ENCODE measurements at regions not wholly inside any gene's neighbourhood (a gene's known extent, or its start where the extent isn't known, plus 50 kb on each side); places are given as distances from the start of the nearest gene placed in this dataset.

DNA sequence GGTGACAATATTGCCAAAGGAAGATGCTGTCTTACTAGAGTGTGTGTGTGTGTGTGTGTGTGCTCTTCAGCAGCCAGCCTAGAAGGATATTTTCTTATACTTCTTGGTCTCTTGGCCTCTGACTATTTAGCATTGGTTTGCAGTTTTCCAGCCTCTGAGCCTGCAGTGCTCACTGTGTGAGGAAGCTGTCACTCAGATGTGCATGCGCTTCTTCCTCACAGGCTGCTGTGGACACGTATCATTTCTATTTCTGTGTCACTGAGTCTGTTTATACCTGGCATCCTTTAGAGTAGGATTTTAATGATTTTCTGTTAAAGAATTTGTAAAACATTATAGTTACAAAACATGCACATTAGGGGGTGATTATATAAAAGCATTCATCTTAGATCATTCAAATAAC, 83.3 kb downstream of the ALDH8A1 start:
- no peak for DNase-seq (ENCODE audit: low read depth in 4 of 4, low spot score in 3 of 4)

DNA sequence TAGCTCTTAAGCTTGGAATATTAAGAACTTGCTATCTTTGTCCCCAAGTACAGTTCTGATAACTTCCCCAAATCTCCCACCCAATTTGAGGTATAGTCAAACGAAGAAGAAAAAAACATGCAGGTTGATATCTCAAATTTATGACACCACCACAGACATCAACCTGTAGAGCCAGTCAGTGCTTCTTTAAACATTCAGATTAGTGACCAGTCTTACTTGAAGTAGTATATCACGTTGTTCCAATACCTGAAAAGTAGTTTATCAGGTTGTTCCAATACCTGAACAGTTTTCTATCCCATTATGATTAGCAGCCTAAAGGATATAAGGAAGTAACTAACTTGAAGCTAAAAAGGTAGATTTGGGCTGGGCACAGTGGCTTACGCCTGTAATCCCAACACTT, 85.3 kb downstream of the ALDH8A1 start:
- DNase-seq (ENCODE audit: low read depth in 4 of 4, low spot score in 3 of 4): no peak

DNA sequence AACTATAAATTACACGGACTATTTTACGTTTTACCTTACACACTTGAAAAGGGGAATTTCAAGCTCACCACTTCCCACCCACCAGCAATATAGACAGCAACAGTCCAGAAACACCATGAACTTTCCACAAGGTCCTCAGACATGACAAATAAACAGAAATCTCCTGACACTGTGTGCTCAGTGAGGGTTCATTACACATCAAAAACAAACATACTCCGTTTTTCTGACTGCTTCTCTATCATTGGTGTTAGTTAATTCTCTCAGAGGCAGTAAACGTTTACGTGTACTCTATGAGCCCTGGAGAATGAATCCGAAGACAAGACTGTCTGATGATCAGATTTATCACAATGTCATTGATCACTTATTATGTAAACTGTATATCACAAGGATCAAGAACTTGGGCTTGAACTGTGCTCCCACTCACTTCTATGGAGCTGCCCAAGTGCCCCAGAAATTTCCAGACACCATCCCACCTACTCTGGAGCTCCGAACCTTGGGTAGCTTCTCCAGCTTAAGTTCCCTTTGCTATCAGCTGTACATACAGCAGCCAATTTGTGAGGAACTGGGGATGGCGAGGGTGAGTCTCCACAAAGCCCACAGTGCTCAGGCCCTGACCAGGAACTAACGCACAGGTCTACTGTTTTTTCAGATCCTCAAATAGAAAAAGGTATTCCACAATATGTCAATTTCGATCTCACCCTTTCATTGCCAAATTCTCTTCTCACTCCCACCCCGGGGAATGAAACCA, 86.0 kb downstream of the ALDH8A1 start:
- no peak for DNase-seq (ENCODE audit: low read depth in 4 of 4, low spot score in 3 of 4)

DNA sequence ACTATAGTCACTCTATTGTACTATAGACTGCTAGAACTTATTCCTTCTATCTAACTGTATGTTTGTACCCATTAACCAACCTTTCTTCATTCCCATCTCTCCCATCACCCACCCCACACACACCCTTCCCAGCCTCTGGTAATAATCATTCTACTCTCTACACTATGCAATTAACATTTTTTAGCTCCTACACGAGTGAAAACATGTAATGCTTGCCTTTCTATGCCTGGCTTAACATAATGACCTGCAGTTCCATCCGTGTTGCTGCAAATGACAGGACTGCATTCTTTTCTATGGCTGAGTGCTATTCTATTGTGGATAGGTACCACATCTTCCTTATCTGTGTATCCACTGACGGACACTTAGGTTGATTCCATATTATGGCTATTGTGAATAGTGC, 95.5 kb downstream of the ALDH8A1 start:
- no peak for DNase-seq (ENCODE audit: low read depth in 4 of 4, low spot score in 3 of 4)

DNA sequence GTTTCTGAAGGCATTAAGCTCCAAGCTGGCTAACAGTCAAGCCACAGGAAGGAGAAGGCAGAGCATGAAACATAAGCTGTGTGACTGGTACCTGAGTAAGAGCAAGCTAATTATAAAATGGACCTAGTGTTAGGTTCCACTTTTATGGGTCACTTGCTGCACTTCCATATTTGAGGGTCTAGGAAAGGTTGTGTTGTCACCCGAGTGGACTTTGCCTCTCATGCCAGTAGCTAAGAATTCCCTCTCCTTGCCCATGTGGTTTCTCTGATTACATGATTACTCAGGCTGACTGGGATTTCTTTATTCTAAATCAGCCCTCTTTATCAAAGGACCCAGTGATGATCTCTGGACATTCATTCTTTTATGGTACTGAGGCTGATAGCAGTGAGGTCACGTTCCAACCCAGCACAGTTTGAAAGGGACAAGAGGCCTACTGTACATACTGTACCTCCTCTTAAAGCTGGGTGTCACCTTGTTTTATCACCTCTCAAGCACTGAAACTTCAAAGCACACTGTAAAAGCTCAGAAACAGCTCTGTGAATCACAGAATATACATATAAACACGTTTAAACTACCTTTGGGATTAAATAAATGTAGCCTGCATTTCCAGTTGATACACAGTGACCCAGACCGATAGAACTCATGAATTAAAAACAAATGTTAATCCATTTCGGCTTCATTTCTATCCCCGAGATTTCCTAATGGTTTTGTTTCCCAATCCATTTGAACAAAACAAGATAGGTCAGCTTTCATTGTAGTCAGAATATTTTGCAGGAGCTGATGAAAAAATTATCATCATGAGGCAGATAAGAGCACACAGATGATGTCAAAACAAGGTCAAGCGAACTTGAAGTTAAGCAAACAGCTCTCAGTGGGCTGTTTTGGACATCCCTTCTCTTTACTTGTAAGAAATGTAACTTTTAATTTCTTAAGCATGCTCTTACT, 96.5 kb downstream of the ALDH8A1 start:
- DNase-seq (ENCODE audit: low read depth in 4 of 4, low spot score in 3 of 4): no peak

DNA sequence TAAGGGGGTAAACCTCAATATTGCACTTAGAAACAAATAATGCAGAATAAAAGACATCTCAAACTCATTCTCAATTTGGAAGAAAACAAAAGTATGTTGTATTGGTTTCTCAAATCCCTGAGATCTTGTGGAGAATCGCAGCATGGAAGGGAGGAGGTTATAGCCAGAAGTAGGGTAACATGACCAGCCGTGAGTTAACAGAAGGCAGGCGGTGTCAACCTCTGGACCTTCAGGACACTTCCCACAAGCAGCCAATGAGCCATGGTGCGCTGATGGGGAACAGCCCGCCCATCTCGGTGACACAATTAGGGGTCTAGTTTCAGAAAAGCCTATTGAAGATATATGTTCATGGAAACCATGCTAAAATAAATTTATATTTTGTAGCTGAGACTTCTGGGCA, 98.4 kb downstream of the ALDH8A1 start:
- DNase-seq (ENCODE audit: low read depth in 4 of 4, low spot score in 3 of 4): no peak

DNA sequence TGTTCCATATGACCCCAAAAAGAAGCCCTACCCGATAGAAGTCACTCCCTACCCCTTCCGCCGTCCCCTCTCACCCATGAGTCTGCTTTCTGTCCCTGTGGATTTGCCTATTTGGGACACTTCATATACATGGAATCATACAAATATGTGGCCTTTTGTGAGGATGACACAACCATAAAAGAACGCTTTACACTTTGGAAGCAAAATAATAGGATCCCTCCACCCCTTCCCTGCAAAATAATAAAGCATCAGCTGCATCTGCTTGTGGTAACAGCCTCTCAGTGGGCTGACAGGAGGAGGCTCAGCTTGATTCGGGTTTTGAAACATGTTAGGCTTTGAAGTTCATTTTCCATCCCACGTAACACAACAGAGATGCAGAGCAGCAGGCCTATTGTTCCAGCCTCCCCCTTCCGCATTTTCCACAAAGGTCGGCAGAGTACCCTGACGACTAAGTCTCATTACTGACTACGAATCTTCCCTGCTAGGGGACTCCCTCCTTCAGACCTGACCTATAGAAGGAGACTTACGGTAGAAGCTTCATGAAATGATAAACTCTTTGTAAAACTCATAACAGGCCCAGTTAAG, 99.1 kb downstream of the ALDH8A1 start:
- no peak for DNase-seq (ENCODE audit: low read depth in 4 of 4, low spot score in 3 of 4)

DNA sequence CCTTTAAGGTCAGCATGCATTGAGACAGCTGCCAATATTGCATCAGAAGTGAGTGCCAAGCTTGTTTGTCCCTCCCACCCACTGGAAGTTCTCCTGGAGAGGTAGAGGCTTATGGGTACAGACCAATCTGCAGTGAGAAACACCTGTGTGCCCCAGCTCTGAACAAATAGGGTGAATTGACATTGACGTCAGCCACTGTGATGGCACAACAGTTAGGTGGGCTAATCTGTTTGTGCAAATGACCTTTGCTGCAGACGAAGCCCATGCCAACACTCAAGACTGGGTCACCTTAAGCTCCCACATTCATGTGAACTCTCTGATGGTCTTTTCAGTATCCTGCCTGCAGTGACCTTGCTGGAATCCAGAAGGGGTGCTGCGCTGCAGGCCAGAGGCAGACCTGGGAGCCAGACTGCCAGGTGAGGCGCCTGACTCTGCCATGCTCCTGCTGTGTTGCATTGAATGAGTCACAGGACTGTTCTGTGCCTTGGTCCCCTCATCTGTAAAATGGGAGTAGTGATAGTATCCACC, 99.9 kb downstream of the ALDH8A1 start:
- no peak for DNase-seq (ENCODE audit: low read depth in 4 of 4, low spot score in 3 of 4)

DNA sequence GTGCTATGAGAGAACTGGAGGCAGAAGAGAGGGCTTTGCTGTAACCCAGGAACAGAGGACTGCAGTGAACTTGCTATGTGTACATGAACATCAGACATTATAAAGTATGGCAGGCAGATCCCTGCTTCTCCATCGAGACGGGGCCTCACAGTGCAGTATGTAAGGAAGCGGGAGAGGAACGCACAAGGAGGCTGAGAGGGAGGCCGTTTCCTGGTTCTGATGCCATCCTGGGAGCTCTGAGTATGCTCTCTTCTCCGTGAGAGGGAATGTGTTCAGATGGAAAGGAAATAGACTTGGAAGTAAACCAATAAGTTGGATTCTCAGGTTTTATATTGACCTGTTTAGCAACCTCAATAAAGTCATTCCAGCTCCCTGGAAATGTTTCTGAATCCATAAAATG, 101.8 kb downstream of the ALDH8A1 start:
- no peak for DNase-seq (ENCODE audit: low read depth in 4 of 4, low spot score in 3 of 4)

DNA sequence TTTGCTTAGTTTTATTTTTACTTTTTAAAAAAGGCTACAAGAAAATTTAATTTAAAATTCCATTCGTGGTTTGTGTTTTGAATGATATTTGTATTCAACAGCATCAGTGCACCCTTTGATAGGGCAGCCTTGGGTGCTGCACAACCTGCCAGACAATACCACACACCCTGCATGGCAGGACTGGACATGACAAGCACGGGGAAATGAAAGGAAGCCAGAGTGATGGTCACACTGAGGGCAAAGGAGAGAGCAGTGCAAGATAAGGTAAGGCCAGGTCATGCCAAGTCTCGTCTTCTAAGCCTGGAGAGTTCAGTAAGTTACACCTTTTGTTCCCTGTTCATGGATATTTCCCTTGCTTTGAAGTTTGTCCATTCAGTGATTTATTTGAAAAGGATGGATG, 103.0 kb downstream of the ALDH8A1 start:
- no peak for DNase-seq (ENCODE audit: low read depth in 4 of 4, low spot score in 3 of 4)

DNA sequence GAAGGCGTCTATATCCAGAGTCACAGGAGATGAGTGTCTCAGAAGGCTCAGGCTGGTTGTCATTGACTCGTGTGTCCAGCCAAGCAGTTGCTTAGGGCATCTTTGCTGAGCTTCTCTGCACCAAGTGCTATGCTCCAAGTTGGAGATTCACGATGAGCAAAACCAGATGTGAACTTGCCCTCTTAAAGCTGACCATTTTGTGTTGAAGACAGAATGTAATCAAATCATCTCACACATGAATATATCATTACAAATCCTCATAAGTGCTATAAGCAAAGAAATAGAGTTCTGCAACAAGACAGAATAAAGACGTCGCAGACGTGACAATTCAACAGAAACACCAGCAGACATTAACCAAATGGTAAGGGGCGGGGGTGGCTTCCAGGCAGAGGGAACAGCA, 103.9 kb downstream of the ALDH8A1 start:
- DNase-seq (ENCODE audit: low read depth in 4 of 4, low spot score in 3 of 4): no peak

DNA sequence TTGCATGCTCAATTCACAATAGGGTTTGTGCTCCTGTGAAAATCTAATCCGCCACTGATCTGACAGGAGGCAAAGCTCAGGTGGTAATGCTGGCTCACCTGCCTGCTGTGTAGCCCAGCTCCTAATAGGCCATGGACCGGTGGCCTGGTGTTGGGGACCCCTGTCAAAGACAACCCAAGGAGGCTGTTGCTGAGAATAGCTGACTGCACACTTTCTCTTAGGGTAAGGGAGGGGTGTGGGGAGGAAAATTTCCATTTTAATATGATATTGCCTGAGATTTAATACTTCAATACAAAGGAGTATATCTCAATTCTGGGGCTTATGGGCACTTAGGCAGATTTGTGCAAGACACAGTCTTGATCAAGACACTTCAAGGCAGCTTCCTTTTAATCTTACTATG, 105.8 kb downstream of the ALDH8A1 start:
- DNase-seq (ENCODE audit: low read depth in 4 of 4, low spot score in 3 of 4): no peak

DNA sequence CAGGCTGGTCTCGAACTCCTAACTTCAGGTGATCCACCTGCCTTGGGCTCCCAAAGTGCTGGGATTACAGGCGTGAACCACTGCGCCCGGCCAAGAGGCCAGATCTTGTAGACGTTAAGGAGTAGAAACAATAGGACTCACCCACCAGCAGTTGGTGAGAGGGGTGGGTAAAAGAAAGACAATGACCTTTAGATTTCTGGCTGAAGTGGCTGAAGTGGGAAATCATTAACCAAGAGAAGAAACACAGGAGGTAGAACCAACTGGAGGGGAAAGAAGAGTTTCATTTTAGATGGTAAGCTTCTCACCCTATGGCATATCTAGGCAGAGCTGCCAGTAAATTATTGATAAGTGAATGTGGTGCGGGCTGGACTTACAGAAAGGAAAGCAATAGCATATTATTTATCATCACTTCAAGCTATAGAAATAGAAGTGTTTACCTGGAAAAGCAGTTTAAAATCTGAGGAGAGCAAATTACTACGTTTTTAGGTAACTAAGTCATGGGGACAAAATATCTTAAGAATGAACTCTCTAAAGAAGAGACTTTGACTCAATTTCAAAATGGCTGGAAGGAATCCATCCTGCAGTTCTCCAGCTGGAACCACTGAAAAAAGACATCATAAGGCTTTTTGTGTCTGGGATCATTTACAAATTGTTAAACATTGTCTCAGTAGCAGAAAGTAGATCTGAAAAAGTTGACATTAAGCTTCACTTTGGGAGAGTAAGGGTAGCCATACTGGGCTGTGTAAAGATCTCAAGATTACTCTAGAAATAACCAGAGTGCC, 109.6 kb downstream of the ALDH8A1 start:
- no peak for DNase-seq (ENCODE audit: low read depth in 4 of 4, low spot score in 3 of 4)

DNA sequence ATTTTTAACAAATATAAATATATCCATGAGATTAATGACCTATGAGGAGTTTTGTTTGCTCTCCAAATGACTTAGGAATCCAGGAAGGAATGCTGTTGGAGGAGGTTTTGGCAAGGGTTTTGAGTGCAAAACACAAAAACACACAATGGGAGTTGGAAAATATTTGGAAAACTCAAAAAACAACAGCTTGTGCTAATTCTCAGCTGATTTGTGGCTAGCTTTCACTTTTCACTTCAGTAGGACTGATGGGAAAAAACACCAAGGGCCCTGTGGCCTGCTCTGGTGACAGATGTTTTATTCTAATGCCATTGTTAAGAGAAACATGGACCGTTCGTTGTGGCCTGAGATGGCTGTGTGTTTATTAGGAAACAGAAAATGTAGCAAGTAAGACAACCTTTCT, 113.9 kb downstream of the ALDH8A1 start:
- no peak for DNase-seq (ENCODE audit: low read depth in 4 of 4, low spot score in 3 of 4)

DNA sequence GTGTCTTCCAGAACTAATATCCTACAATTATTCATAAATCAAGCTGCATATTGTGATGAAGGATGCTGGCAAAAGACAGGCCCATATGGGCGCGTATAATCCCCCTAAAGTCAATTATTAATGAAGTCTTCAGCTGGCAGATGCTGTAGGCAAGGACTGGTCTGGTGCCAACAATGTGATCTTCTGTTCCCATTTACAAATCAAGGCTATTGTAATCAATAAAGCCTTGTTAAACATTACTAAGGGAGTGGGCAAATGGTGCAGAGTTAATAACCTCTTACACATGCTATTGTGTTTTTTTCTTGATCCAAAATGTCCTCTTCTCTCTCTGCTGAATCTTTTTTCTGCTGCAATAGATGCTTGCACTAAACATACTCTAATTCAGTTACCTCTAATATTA, 119.0 kb downstream of the ALDH8A1 start:
- DNase-seq (ENCODE audit: low read depth in 4 of 4, low spot score in 3 of 4): no peak

DNA sequence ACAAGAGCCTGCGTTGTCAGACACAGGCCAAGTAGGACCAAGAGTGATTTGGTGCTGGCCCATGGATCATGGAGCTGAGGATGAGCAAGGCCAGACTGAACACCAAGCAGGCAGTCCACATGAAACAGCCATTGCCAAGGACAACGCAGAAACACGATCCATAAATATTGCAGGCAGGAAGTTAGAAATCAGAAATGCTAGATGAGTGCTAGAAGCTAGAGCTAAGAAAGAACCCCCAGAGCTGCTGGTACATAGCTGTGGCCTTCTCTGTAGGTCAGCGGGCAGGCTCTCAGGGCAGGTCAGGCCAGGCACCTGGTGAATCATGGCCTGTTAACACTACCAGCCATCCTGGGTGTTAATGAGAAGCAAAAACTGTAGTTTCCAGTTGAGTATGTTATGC, 119.7 kb downstream of the ALDH8A1 start:
- no peak for DNase-seq (ENCODE audit: low read depth in 4 of 4, low spot score in 3 of 4)

DNA sequence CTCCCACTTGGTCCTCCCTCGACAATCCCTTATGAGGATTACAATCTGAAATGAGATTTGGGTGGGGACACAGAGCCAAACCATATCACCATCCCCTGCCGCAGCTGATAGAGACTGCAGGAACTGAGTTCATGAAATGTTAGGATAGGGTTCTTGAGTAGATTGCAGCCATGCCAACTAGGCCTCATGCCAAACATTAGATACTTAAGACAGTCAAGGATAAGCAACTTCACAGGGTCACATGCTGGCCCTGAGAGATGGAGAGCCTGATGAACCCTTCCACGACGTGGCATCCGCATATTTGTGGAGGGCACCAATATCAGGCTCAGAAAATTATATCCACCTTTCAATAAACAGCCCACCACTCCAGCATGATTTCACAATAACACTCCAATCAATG, 121.3 kb downstream of the ALDH8A1 start:
- no peak for DNase-seq (ENCODE audit: low read depth in 4 of 4, low spot score in 3 of 4)

DNA sequence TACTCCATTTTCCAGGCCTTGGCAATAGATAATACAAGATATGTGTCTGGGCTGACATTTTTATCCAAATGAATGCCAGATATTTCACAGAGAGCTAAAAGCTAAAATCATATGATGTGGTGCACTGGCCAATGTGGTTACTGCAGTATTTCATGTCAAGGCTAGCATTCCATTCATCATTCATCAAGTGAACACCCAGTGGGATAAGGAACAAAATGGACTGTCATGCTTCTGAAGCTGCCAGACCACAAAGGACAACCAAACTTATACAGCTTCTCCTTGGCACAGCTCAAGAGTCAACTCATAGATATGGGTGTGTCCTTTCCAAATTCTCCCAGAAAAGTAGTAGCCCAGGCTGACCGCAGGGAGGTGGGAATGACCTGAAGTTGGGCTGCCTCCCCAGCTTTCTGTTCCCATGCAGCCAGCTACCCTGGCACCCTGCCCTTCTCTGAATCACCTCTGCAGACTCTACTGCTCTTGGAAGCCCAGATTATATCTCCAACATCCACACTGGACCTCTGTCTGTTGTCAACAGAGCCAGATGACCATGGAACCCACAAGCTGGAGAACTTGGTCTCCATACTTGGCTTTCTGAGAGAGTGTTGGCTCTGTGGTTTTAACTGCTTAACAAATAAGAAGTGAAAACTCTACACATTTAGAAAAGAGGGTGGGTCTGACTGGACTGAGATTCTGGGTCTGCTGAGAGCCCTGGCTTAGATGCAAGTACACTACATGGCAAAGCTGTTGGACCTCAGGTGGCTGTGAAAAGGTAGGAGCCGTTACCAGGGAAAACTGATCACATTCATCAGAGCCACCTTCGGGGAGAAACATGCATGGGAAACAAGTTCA, 122.8 kb downstream of the ALDH8A1 start:
- no peak for DNase-seq (ENCODE audit: low read depth in 4 of 4, low spot score in 3 of 4)

DNA sequence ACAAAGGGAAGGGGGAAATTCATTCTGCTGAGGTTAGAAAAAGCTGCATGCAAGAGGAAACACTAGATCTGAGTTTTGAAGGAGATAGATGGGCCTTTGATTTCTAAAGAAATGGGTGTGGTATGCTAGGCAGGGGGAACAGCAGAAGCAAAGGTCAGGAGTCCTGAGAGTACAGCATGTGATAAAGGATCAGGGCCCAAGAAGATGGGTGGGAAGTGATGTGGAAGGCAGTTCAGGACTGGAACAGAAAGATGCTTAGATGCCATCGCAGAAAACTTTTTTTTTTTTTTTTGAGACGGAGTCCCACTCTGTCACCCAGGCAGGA, 126.2 kb downstream of the ALDH8A1 start:
- no peak for DNase-seq (ENCODE audit: low read depth in 4 of 4, low spot score in 3 of 4)
